ENCODE measurements at regions not wholly inside any gene's neighbourhood (a gene's known extent, or its start where the extent isn't known, plus 50 kb on each side); places are given as distances from the start of the nearest gene placed in this dataset.

DNA sequence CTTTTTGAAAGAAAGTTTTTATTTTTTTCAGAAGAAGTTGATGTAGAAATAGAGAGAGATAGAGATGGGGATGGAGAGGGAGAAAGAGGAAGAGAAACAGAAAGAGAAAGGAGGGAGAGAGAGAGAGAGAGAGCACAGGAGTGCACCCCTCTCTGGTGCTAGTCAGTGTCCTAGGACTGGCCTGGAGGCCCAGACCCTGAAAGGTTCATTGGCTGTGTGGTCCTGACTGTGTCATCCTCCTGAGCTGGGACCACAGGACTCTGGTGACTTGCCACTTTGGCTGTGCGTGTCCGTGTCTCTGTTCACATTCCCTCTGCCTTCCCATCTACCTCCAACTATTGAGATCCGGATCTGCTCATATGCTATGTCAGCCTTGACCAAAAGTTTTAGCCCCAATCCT is 62.1 kb upstream of the SHH start:
- DNase-seq = peak; percentile 51

DNA sequence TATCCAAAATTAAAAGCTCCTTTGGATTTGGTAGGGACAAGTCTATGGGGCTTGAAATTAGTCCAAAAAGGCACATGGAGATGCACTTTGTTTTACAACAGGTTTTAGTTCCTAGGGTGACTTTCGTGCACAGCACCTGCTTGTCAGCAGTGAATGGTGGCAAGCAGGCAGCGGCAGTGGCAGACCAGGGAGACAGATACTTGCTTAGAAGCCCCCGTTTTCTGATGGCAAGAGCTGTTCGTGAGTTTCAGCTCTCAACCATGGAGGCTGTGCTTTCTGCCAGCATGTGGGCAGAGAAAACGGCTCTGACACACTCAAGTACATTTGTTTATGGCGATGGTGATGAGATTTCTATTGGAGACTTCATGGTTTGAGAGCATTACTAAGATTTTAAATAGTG is 61.7 kb upstream of the SHH start:
- DNase-seq = no peak

DNA sequence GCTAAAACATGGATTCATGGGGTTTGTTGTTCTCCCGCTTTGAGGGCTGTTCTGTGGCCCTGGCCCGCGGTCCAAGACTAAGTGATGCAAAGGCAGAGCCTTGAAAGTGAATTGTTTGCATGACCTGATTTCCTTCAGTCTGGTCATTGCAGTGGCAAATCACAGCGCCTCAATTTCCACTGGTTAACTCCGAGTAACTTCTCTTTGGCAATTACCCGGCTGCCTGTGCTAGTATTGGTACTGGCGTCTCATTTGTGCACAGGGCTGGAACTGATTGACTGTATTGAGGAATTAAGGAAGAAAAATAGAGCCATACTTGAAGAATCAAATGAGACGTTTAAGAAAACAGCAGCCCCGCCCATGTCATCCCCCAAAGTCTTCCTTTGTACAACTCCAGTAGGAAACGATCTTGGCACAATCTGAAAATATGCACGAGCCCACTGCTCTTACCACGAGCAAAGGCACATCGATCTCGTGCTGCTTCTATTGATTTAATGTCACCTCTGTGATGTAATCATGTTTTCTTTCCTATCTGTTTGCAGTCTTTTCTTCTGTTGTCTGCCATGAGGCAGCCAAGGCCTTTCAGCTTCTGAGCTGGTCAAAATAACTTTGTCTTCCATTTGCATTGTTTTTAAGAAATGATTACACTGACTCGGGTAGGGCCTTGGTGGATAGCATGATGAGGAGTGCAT is 60.6 kb upstream of the SHH start:
- DNase-seq = no peak

DNA sequence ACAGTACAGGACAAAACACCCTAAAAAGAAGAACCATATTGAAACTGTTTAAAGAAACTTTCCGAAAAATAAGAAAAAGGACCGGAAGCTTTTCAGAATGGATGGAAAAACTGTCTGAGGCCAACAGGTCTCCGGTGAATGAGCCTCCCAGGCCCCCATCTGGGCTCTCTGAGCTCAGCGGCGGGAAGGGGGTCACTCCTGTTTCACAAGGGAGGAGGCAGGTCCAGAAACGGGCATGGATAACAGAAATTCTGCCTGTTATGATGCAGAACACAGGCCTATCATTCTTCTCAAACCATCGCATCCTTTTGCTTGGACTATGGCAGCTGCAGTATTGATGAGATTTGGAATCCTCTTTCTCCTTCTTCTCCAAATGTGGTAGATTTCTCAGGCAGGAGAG is 58.9 kb upstream of the SHH start:
- DNase-seq = no peak

DNA sequence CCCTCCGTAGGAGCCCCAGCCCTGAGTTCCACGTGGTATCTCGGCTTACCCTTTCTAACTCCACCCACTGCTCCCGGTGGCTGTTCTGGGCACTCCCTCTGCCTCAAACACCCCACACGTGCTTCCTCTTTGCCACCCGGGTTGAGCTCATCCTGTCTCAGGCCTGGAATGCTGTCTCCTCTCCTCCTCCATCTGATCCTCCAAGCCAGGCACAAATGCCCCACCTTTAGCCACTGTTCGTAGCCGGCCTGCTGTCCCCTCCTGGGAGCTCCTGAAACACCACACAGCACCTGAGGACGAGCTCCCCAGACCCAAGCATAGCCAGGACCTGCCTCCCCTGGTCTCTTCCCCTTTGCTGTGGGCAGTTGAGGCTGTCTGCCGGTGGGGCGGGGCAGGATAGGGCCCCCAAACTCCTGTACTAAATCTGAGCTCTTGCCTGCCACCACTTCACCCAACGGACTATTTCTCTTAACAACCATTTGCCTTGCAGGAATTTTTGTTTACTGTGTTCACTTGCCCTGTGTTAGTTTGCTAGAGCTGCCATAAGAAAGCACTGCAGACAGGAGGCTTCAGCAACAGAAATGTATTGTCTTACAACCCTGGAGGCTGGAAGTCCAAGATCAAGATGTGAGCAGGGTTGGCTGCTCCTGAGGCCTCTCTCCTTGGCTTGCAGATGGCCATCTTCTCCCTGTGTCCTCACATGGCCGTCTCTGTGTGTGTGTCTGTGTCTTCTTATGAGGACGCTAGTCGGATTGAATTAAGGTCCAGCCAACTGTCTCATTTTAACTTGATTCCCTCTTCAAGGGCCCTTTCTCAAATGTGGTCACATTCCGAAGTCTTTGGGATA is 58.3 kb upstream of the SHH start:
- DNase-seq = no peak

DNA sequence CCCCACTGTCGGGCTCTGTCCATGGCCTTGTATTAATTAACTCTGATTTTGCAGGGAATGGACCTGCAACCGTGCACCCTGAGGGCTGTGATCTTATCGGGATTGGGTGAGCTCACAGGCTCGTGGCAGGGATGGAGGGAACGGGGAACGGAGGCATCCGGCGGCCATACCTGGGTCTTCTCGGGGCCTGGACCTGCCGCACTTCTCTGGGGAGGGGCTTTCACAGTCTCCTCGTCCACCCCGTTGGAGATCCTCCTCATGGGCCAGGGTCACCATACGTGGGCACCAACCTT is 57.5 kb upstream of the SHH start:
- DNase-seq = no peak

DNA sequence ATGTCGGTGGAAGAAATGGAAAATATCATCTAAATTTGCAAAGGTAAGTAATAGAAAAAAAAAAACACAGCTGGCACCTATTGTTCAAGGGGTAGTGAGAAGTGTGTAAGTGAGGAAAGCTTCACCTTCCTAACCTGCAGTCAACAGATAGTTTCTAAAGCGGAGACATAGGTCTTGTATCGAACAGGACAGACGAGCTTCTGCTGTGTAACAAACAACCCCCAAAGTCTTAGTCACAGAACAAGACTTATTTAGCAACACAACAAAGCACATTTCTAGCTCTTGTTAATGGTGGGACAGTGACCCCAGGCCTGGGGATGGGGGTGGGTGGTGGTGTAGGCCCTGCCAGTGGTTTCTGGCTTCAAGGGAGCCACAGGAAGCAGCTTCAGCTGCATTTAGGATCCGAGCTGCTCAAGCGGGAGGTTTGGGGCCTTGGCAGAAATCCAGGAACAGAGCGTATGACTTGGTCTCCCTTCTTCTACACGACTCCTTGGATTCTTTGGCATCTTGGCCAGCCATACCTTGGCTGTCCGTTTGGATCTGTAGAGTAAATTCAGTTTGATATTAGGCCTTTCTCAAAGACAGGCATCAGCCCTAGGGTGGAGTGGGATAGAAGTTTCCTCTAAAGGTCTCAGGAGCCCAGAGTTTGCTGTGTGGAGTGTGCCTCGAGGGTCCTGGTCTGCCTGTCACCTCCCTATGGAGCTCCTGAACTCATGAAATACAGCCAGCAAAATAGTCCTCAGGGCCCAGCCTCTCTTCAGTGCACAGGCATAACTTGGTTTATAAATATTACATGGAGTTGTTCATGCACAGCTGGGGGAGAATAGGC is 56.9 kb upstream of the SHH start:
- no peak for DNase-seq

DNA sequence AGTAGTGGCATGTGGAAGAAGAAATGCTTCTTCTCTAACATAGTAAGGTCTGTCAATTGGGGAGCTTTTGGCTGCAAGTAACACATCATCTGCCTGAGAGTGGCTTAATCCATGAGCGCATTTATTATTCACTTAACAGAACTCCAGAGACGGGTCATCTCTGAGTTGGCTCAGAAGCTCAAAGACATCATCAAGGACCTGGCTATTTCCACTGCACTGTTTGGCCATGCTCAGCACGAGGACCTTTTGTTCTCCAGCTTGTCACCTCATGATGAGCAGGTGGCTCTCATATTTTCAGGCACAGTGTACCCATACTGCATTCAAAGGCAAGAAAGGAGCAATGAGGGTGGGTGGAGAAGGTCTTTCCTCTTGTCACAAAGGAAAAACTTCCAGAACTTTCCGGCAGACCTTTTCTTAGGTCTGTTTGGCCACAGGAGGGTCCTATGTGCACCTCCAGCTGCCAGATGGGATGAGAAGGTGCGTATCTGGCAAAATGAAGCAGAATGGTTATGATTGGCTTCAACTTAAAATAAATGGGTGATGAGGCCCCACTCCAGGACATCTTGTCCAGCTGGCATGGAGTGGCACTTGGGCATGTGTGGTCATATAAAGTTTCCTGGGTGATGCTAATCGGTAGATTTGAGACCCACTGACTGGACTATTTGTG is 55.6 kb upstream of the SHH start:
- no peak for DNase-seq

DNA sequence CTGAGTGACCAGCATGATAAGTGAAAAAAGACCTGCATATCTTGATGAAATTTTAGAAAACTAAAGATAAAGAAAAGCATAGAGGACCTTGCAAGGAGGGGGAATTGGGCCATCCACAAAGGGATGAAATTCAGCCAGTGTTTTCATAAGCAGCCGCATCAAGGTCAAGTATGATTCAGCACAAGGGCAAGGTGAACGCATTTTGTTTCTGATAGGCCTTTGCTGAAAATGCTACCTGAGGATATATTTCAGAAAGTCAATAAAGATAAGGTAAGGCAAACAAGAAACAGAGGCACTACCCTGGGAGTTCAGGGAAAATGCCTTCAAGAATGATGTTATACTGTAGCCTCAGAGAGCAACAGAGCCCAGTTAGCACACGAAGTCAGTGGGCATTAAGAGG is 55.0 kb upstream of the SHH start:
- DNase-seq = no peak

DNA sequence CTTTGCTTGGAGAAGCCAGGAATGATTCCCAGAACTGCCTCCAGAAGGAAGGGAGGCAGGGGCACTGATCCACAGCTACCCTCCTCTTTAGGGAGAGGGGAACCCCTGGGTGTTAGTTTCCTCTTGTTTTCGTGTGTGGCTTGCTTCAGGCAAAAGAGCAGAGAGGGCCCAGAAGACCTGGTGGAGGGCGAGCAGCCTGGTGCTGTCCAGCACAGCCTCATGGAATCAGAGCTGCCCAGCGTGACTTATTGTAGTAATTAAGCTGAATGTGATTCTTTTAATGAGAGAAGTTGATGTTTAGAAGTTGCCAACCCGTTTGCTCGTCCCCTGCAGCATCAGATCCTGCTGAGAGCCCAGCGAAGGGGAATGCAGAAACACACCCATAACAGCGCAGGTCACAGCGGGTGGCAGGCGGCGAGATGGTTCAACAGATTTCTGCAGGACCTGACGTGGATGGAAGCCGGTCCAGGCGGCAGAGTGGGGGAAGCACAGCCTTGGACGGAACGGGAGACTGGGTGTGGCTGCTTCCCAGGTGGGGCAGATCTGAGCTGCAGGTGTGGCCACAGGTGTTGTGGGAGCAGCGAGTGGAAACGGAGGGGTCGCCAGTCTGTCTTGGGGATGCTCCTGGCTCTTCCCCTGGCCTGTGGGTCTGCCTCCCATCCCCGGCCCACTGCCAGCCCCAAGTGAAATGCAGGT is 53.7 kb upstream of the SHH start:
- DNase-seq = no peak

DNA sequence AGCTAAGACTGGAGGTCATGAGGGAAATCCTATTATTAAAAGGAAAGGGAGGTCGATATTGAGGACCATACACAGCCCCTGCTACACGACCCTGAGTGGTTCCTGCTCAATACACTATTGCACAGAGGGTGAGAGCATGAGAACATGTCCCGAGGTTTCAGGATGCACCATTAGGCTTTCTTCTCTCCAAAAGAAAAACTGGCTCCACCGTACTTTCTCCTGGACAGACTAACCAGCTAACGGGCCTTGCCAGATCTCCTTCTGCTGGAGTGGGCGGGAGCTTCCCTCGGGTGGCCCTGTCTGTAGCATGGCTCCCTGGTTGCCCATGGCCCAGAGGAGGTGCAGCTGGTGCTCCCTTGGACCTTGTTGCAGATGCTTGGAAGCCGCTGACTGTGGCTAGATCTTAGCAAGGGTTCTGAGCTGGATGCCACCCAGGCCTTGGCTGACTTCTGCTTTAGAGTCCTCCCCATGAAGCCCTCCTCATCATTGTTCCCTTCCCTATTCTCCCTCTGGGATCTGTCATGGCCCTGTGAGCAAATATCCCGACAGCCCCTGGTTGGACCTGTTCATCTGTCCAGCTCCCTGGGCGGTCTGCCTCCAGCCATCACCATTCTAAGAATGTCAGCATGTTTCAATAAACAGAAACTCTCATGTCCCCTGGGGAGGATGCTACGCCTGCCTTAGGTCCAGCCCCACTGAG is 52.9 kb upstream of the SHH start:
- DNase-seq = no peak

DNA sequence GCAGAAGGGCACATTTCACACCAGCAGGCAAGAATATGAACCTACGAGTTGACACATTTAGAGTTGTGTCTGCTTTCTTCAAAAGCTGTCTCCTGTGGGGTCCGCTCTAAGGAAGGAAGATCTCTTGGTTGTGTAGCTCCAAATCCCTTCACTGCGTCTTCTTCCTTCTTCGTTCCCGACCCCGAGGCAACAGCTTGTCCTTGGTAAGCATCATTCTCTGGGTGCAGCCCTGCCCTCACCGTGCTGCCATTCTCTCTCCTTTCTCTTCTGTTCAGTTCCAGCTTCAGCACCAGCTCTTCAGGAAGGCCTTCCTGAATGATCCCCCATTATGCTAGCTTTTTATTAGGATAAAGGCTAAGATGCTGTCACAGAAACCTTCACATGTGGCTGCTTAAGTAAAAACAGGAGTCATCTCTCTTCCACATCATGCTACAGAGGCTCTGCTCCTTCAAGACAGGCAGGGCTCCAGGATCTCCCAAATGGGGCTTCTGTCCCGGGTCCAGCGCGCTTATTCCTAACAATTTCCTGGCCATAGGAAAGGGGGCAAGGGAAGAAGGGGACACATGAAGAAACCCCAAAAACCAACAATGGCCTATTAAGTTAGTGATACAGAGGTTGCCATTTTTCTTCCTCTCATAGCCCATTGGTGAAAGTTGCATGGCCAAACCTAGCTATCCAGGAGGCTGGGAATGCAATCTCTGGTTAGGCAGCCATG is 52.2 kb upstream of the SHH start:
- no peak for DNase-seq

DNA sequence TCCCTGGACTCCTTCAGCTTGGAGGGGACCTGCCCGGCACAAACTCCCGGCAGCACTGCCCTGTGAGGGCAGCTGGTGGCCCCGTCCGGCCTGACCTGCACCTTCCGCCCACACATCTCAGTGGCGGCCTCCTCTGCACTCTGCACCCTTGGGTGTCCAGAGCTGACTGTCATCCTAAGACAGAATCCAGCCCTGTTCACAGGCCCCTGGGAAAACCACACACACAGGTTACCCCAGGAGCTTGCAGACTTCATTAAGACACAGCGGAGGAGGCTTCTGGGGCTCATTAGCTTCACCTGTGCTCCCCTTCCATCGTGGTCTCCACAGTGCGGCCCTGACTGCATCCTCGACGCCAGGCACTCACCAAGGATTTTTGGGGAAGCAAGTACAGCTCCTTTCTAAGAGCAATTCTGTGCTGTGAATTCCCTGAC is 51.5 kb upstream of the SHH start:
- DNase-seq = no peak

DNA sequence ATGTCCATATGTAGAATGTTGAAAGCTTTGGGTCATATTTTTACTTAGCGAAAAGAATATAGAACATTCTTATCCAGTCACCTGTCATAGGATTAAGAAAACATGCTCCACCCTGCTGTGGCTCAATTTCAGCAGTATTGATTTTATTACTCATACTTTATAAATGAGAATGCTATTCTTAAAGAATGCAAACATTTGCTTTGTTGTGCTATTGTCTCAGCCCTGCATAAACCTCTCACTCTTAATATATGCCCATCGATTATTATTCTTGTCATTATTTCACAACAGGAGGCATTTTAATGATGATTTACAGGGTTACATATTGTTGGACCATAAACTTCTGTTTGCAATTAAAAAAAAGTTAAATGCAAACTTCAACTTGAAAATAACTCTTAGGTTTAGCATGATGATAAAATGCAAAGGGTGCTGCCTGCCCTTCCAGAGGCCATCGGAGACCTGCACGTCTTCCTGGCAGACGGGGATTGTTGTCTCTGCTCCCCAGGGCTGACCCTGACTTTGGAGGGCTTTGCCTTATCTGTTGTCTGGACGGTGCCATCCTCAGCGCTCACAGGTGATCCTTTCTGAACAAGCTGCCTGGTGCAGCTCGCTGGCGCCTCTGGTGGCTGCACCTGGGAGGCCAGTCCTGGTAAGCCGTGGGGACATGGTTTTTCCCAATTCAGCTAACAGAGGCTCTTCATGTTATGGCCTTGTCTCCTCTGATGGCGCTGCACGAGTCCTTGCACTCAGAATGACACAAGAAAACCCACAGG is 50.0 kb upstream of the SHH start:
- DNase-seq = no peak

Measured in MV-4-11 (cell line).